ENCODE measurements at regions not wholly inside any gene's neighbourhood (a gene's known extent, or its start where the extent isn't known, plus 50 kb on each side); places are given as distances from the start of the nearest gene placed in this dataset.

GRCh38 chrX:69311936-69312670 is 146.8 kb upstream of the PJA1 start:
- Histone ChIP-seq H3K36me3 (replicated peaks; ENCODE audit: low read depth, low read length) (no peaks in the 10 kb centered on the region), H3K4me2 (ENCODE audit: low read length) (no peak overlapping the region), H3K79me2 (ENCODE audit: low read length) (no peaks in the 10 kb centered on the region), H3K27ac (ENCODE audit: low read length) (no peak overlapping the region), H2AFZ (ENCODE audit: low read depth, low read length) (no peak overlapping the region), H4K20me1 (ENCODE audit: insufficient read depth, low read length) (no peaks in the 10 kb centered on the region), H3K27me3 (ENCODE audit: low read depth, low read length) (no peaks in the 10 kb centered on the region), H3K4me3 (ENCODE audit: low read length) (no peak overlapping the region), H3K9me3 (ENCODE audit: insufficient read depth, low read length) (no peaks in the 10 kb centered on the region), H3K9ac (ENCODE audit: low read length) (no peak overlapping the region), H3K4me1 (ENCODE audit: low read length) (peaks cover 44% of the 10 kb centered on the region)
- TF ChIP-seq, protein P1, sequence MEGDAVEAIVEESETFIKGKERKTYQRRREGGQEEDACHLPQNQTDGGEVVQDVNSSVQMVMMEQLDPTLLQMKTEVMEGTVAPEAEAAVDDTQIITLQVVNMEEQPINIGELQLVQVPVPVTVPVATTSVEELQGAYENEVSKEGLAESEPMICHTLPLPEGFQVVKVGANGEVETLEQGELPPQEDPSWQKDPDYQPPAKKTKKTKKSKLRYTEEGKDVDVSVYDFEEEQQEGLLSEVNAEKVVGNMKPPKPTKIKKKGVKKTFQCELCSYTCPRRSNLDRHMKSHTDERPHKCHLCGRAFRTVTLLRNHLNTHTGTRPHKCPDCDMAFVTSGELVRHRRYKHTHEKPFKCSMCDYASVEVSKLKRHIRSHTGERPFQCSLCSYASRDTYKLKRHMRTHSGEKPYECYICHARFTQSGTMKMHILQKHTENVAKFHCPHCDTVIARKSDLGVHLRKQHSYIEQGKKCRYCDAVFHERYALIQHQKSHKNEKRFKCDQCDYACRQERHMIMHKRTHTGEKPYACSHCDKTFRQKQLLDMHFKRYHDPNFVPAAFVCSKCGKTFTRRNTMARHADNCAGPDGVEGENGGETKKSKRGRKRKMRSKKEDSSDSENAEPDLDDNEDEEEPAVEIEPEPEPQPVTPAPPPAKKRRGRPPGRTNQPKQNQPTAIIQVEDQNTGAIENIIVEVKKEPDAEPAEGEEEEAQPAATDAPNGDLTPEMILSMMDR (IDR thresholded peaks at IDR 0.05; ENCODE audit: low read depth, low read length): no peak
- no peak for TF ChIP-seq EZH2phosphoT487 (IDR thresholded peaks at IDR 0.05; ENCODE audit: low read depth)

GRCh38 chrX:69309074-69309792 is 144.0 kb upstream of the PJA1 start:
- Histone ChIP-seq H3K4me2 (ENCODE audit: low read length) (no peak overlapping the region), H2AFZ (ENCODE audit: low read depth, low read length) (no peak overlapping the region), H3K27me3 (ENCODE audit: low read depth, low read length) (no peaks in the 10 kb centered on the region), H3K4me1 (ENCODE audit: low read length) (peaks cover 38% of the 10 kb centered on the region), H3K9me3 (ENCODE audit: insufficient read depth, low read length) (no peaks in the 10 kb centered on the region), H3K4me3 (ENCODE audit: low read length) (no peak overlapping the region), H3K9ac (ENCODE audit: low read length) (no peak overlapping the region), H3K27ac (ENCODE audit: low read length) (no peak overlapping the region), H4K20me1 (ENCODE audit: insufficient read depth, low read length) (no peaks in the 10 kb centered on the region), H3K79me2 (ENCODE audit: low read length) (no peaks in the 10 kb centered on the region), H3K36me3 (replicated peaks; ENCODE audit: low read depth, low read length) (no peaks in the 10 kb centered on the region)
- TF ChIP-seq EZH2phosphoT487 (IDR thresholded peaks at IDR 0.05; ENCODE audit: low read depth): no peak
- TF ChIP-seq, protein P1 (IDR thresholded peaks at IDR 0.05; ENCODE audit: low read depth, low read length): no peak

DNA sequence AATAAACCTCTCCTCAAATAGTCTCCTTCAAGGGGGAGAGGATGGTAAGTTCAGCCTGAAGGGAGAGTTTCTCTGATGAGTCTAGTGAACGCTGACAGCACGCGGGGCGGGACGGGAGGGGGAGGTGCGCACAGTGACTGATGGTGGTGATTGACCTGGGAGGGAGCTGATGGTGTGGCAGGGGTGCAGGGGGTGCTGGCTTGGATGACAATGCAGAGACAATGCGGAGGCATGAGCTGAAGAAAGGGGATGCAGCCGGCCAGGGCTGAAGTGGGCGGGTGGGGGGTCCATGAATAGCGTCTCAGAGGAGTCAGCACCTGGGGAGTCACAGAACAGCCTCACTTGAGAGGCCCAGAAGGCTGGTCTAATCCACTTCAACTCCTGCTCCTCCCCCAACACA is 142.5 kb upstream of the PJA1 start:
- no peaks in the 10 kb centered on the region for H3K27me3 ChIP-seq (ENCODE audit: low read depth, low read length)
- H2AFZ ChIP-seq (ENCODE audit: low read depth, low read length): no peak overlapping the region
- H3K4me1 ChIP-seq (ENCODE audit: low read length): peaks cover 26% of the 10 kb centered on the region
- no peaks in the 10 kb centered on the region for H3K9me3 ChIP-seq (ENCODE audit: insufficient read depth, low read length)
- no peaks in the 10 kb centered on the region for H4K20me1 ChIP-seq (ENCODE audit: insufficient read depth, low read length)
- no peak for TF ChIP-seq EZH2phosphoT487 (IDR thresholded peaks at IDR 0.05; ENCODE audit: low read depth)
- TF ChIP-seq, protein P1 (IDR thresholded peaks at IDR 0.05; ENCODE audit: low read depth, low read length): no peak
- no peaks in the 10 kb centered on the region for H3K79me2 ChIP-seq (ENCODE audit: low read length)
- no peak overlapping the region for H3K4me3 ChIP-seq (ENCODE audit: low read length)
- H3K27ac ChIP-seq (ENCODE audit: low read length): no peak overlapping the region
- H3K4me2 ChIP-seq (ENCODE audit: low read length): no peak overlapping the region
- H3K36me3 ChIP-seq (replicated peaks; ENCODE audit: low read depth, low read length): no peaks in the 10 kb centered on the region
- H3K9ac ChIP-seq (ENCODE audit: low read length): no peak overlapping the region

DNA sequence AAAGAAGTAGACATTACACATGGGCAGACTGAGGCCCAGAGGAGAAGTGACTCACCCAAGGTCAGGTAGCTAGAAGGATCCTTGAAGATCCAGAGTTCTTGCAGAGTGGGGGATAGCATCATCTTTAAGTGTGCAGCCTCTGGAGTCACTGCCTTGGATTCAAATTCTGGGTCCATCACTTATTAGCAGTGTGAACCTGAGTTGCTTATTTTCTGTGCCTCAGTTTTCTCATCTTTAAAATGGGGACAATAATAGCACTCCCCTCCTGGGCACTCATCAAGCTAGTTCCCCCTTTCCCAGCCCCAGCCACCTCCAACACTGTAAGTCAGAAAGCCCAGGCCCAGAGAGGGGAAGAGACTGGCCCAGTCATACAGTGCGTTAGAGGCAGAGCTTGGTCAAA is 141.8 kb upstream of the PJA1 start:
- no peak overlapping the region for H3K4me2 ChIP-seq (ENCODE audit: low read length)
- H3K27me3 ChIP-seq (ENCODE audit: low read depth, low read length): no peaks in the 10 kb centered on the region
- no peaks in the 10 kb centered on the region for H3K79me2 ChIP-seq (ENCODE audit: low read length)
- no peaks in the 10 kb centered on the region for H3K9me3 ChIP-seq (ENCODE audit: insufficient read depth, low read length)
- no peak overlapping the region for H3K9ac ChIP-seq (ENCODE audit: low read length)
- no peaks in the 10 kb centered on the region for H4K20me1 ChIP-seq (ENCODE audit: insufficient read depth, low read length)
- H2AFZ ChIP-seq (ENCODE audit: low read depth, low read length): no peak overlapping the region
- no peaks in the 10 kb centered on the region for H3K36me3 ChIP-seq (replicated peaks; ENCODE audit: low read depth, low read length)
- peaks cover 27% of the 10 kb centered on the region for H3K4me1 ChIP-seq (ENCODE audit: low read length)
- no peak overlapping the region for H3K27ac ChIP-seq (ENCODE audit: low read length)
- TF ChIP-seq EZH2phosphoT487 (IDR thresholded peaks at IDR 0.05; ENCODE audit: low read depth): no peak
- TF ChIP-seq, protein P1 (IDR thresholded peaks at IDR 0.05; ENCODE audit: low read depth, low read length): no peak
- H3K4me3 ChIP-seq (ENCODE audit: low read length): no peak overlapping the region

Measured in OCI-LY3 (cell line).